ACHN (cell line): ENCODE measurements at regions not wholly inside any gene's neighbourhood (a gene's known extent, or its start where the extent isn't known, plus 50 kb on each side); places are given as distances from the start of the nearest gene placed in this dataset.
"Not testable (repeated sequence)": the region's sequence is repeated elsewhere in the genome, so short reads cannot be mapped to it uniquely, and the experiment has no call there.

ENCODE experiments used
- DNase-seq: peaks from one replicate; pipeline ENCODE4 v3.0.0-alpha.2; 2015
- in situ Hi-C: cut with HindIII; loops from 2 replicates; pipeline ENCODE4 v1.10.0; 2017; ENCODE audit warnings: low sequenced_read_pairs, low pct_ligation_motif_present, low pct_unique_long_range_greater_than_20kb

DNA sequence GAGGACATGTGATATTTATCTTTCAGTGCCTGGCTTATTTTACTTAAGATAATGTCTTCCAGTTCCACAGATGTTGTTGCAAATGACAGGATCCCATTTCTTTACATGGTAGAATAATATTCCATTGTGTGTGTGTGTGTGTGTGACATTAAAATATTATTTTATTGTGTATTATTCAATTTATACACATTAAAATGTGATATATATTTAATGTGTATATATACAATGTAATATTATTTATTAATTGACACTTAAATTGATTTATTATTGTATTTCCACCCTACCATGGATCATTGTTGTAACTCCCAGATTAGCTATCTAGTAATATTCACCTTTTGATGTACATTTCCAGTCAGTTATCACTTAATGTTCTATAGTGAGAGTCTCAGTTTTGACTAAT lies 1422.5 kb upstream of the ADGRB3 start:
- in situ Hi-C loops, result no loop called here
- no peak for DNase-seq

DNA sequence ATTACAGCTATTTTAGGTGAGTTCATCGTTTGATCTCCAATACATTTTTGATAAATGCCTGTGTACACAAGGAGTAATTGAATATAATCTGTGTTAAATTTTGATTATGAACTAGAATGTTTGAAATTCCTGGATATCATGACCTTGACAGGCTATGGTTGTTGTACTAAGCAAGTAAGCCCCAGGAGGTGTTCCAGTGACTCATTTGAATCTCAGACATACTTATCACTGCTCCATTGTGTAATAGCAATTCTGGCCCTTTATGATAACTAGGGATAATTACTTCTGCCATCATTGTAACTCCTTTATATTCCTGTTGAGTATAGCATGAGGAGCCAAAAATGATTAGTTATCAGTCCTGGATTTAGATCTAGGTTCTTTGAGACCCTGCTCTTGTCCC lies 1424.6 kb upstream of the ADGRB3 start:
- in situ Hi-C loops, result no loop called here
- no peak for DNase-seq

- in situ Hi-C loops, result no loop called here
- DNase-seq, result no peak
These were observed 1433.5 kb upstream of the ADGRB3 start for GRCh38 chr6:67201563-67201962.

DNA sequence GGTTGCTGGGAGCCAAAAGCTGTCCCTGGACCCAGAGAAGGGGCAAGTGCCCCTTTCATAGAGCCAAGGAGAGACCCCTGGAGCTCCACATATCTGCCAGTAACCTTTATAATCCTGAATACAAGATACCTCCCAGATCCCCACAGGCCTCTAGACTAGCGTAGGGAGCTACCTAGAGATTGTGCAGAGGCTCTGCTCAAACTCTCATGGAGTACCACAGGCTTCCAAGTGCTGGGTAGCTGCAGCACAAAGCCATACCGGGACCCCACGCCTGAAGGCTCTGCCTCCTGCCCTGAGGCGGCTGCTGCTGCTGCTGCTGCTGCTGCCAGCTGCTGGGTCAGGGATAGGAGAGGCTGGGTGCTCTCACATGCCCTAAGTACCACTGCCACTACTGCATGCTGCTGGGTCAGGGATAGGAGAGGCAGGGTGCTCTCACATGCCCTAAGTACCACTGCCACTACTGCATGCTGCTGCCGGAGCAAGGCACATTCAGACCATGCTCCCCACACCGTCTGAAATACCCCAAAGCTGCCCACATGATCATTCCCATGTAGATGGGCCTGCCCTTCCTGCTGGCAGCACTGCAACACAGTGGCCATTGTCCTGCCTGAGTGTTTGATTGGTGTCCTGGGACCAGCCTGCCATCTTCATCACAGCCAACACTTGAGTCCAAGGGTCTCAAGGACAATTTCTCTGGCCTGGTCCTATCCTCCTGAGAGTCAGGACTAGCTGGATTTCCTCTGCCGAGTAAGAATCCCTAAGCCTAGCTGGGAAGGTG lies 1434.3 kb upstream of the ADGRB3 start:
- in situ Hi-C loops, result no loop called here

DNA sequence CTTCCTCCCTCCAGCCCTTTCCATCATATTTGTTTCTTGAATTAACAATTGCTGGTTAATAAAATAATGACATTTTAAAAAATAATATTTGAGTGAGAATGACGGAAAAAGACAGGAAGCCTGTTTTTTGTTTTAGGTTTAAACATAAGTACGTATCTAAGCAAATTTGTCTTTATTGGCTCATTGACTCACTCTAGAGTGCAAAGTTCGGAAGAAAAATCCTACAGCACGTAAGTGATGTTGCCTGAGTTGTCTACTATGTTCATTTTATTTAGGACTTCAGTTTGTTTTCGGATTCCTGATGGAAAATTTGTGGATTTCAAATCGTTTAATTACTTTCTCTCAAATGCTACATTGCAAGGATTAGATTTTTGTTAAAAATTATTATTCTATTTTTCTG lies 1435.7 kb upstream of the ADGRB3 start:
- no peak for DNase-seq
- in situ Hi-C loops, result no loop called here

More for the DNA sequence above, 1434.3 kb upstream of the ADGRB3 start:
- DNase-seq, result no peak

- in situ Hi-C loops, result no loop called here
- no peak for DNase-seq
These were observed 1444.3 kb upstream of the ADGRB3 start for GRCh38 chr6:67190733-67191132.

DNA sequence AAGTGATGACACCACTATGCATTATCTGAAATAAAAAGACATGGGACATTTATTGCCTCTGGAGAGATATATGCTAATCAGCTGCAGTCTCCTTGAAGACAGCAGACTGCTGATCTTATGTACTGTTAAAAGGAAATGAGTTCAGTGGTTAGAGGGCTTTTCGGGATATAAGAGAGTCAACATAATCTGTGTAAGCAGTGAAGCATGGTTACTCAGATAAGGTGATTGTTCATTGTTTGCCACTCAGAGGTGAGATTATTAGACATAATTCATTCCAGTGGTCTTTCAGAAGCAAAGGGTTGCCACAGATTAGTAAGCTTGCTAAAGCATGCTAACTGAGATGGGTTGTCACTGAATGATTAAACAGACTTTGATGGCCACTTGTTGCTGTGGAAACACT lies 1450.7 kb upstream of the ADGRB3 start:
- DNase-seq, result no peak
- in situ Hi-C loops, result no loop called here

GRCh38 chr6:67175101-67175500 lies 1460.0 kb upstream of the ADGRB3 start:
- no peak for DNase-seq

DNA sequence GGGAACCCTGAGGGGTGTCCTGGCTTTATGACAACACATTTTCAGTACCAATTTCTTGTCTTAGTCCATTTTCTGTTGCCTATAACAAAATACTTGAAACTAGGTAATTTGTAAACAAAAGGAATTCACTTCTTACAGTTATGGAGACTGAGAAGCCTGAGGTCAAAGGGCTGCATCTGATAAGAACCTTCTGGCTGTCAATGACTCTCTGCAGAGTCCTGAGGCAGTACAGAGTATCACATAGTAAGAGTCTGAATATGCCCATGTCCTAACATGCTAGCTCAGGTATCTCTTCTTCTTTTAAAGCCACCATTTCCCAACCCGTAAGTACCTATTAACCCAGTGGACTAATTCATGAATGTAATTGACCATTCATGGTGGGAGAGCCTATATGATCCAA lies 1458.6 kb upstream of the EYS start:
- DNase-seq, result no peak
- in situ Hi-C loops, result no loop called here

More at GRCh38 chr6:67175101-67175500, 1460.0 kb upstream of the ADGRB3 start:
- in situ Hi-C loops, result no loop called here

DNA sequence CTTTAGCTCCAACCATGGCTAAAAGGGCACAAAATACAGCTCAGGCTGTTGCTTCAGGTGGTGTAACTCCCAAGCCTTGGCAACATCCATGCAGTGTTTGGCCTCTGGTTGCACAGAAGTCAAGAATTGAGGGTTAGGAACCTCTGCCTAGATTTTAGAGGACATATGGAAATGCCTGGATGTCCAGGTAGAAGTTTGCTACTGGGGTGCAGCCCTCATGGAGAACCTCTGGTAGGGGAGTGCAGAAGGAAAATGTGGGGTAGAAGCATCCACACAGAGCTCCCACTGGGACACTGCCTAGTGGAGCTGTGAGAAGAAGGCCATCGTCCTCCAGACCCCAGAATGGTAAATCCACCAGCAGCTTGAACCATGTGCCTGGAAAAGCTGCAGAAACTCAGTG lies 1453.8 kb upstream of the EYS start:
- in situ Hi-C loops, result no loop called here
- DNase-seq, result no peak

DNA sequence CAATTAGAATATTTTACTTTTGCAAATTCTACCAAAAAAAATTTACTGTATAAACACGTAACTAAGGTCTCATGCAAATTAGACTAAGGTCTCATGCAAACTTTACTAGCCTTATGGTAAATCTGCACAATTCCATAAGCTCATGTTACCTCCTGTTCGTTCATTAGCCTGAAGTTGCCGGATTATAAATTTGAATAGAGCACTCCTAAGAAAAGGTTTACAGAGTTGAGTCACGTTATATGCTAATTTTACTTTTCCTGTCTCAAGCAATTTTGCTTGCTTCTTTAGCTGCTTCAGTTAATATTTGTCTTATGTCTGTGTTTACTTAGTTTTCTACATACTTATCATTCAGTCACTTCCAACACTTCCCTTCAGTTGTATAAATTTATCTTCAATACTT lies 1434.0 kb upstream of the EYS start:
- no peak for DNase-seq
- in situ Hi-C loops, result no loop called here

- in situ Hi-C loops, result no loop called here
- no peak for DNase-seq
These were observed 1426.9 kb upstream of the EYS start for GRCh38 chr6:67133973-67134372.

DNA sequence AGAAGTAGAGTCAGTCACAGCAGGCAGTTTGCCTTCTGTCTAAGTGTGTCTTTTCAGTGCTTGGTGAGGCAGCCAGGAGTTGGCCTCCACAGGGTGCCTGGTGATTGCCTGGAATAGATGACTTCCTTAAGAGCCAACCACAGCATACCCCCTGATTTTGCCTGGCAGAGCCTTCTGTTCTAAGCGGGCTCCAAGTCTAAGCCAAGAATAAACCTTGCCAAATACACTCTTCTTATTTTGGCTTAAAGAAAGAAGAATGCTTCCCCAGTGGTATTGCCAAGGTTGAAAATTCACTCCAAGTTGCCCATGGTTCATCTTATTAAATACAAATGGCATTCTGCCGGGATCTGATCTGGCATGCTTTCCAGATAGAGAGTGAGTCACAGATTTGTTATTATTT lies 1424.8 kb upstream of the EYS start:
- in situ Hi-C loops, result no loop called here
- DNase-seq, result no peak

DNA sequence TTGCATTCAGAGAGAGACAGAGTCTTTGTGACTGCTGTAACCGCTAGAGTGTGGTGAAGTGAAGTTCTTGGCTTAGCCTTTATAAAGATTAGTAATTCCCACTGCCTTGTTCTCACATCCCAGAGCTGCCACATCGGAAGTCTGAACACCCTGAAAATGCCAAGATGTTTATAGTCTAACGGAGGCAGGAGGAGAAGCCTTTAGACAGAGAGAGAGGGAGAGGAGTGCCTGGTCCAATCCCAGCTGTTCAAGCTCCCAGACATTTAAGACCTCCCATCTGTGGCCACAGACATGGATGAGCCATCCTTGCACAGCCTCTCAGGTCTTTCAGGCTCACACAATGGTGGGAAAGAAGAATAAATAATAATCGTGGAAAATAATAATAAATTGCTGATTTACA lies 1422.8 kb upstream of the EYS start:
- DNase-seq, result no peak

GRCh38 chr6:67127041-67127440 lies 1420.0 kb upstream of the EYS start:
- no peak for DNase-seq
- in situ Hi-C loops, result no loop called here

More for the DNA sequence above, 1422.8 kb upstream of the EYS start:
- in situ Hi-C loops, result no loop called here

DNA sequence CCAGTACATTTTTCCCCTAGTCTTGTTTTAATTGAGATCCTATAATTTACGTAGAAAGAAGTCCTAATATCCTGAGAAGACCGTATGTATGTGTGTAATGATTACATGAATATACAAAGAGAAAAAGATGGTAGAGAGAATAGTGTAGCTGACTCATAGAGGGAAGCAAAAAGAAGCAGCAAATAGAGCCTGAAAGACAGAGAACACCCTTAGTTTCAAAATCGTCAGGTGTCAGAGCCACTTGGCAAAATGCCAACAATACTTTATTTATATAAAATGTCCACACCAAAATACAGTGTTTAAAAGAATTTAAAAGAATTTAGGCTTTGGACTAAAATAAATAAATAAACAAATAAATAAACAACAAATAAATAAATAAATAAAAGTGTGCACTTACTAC lies 1414.1 kb upstream of the EYS start:
- DNase-seq, result no peak
- in situ Hi-C loops, result no loop called here

- DNase-seq, result no peak
- in situ Hi-C loops, result no loop called here
These were observed 1405.1 kb upstream of the EYS start for GRCh38 chr6:67112120-67112519.

- in situ Hi-C loops, result no loop called here
- no peak for DNase-seq
These were observed 1395.7 kb upstream of the EYS start for GRCh38 chr6:67102743-67103142.

GRCh38 chr6:67095618-67096226 lies 1388.7 kb upstream of the EYS start:
- DNase-seq, in situ Hi-C loops: not testable (repeated sequence)

DNA sequence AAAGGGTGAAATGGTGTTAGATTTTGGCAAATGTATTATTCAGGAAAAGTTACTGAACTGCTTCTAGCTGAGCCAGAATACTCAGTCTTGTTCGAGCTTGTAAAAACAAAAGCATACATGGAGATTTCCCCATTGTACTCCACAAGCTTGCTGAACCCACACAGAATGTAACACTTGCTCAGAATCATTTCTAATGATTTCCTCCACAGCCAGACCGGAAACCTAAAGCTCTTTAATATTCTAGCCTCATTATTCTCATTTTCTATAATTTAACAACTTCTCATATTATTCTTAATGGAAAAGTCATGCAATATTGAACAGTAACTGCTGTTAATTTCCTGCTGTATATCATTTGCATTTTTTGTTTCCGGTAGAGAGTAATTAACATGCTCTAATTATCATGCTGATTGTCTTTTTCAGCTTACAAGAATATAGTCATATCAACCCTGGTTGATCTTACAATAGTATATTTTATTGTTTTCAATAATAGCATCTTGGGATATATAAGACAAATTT lies 1387.5 kb upstream of the EYS start:
- in situ Hi-C loops, result no loop called here
- no peak for DNase-seq
